Activated CD4-positive, alpha-beta T cell treated with anti-CD3 and anti-CD28 coated beads for 36 hours (primary cell): ENCODE measurements at regions not wholly inside any gene's neighbourhood (a gene's known extent, or its start where the extent isn't known, plus 50 kb on each side); places are given as distances from the start of the nearest gene placed in this dataset.
A peak's percentile ranks its signal among the peaks of the same experiment; 100 is the strongest.

Experiments
- ATAC-seq: fragments of 200-7000 bp; cut with Tn5 transposase; one replicate; pipeline ENCODE4 v1.10.0; 2021; ENCODE audit warnings: mild to moderate bottlenecking, moderate library complexity
- CTCF ChIA-PET: fragments of 350-600 bp; sonication (Branson Sonifier 250); formaldehyde crosslinking; loops from one replicate; lab custom pipeline; 2021; ENCODE audit warnings: antibody characterized with exemption; lab: Charles Lee
- POLR2A ChIA-PET: fragments of 350-600 bp; sonication (Branson Sonifier 250); formaldehyde crosslinking; loops from one replicate; lab custom pipeline; 2021; ENCODE audit warnings: antibody characterized with exemption, inconsistent platforms; lab: Charles Lee
- DNase-seq: peaks from one replicate; pipeline ENCODE4 v3.0.0-alpha.2; 2020
- H3K27ac Mint-ChIP-seq: one replicate; pipeline ENCODE4 v1.8.0; 2021; ENCODE audit warnings: mixed read lengths
- H3K27me3 Mint-ChIP-seq: one replicate; pipeline ENCODE4 v1.8.0; 2021; ENCODE audit warnings: mixed read lengths
- H3K36me3 Mint-ChIP-seq: one replicate; pipeline ENCODE4 v1.8.0; 2021; ENCODE audit warnings: low read depth, mixed read lengths
- H3K4me1 Mint-ChIP-seq: one replicate; pipeline ENCODE4 v1.8.0; 2021; ENCODE audit warnings: mixed read lengths
- H3K4me3 Mint-ChIP-seq: one replicate; pipeline ENCODE4 v1.8.0; 2021; ENCODE audit warnings: mild to moderate bottlenecking, moderate library complexity, mixed read lengths
- H3K9me3 Mint-ChIP-seq: one replicate; pipeline ENCODE4 v1.8.0; 2021; ENCODE audit warnings: low read depth, mixed read lengths
- intact Hi-C, 2 experiments: fragments of 100-400 bp; cut with DNase I in 1 of 2; cut with micrococcal nuclease in 1 of 2; formaldehyde crosslinking; loops; one replicate each; pipeline versions ENCODE4 v1.14.2 to v1.15.1; 2022 to 2024; cut with DNase I, micrococcal nuclease

DNA sequence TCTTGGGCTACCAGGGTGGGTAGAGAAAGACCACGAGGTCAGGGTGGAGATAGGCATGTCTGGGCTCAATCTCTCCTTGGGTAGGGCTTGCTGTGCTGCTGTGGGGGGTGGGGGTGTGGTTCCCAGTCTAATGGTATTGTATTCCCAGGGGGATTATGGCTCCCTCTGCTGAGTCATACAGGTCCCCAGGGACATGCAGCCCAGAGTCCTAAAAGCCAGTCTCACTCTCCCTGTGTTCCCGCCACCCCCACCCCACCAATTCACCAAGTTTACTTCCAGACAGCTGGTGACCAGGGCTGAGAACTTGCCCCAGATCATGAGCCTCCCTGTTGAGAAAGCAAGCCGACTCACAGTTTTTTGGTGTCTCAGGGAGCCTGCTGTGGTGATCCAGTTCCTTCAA, 367.6 kb downstream of the C12orf75 start:
- ChIA-PET CTCF (no interaction called here), POLR2A (no interaction called here)
- no peak for DNase-seq
- ATAC-seq = no peak
- H3K9me3 Mint-ChIP-seq = no peaks in the 10 kb centered on the region
- H3K27ac Mint-ChIP-seq = no peak overlapping the region
- no peak overlapping the region for H3K4me3 Mint-ChIP-seq
- H3K27me3 Mint-ChIP-seq = no peaks in the 10 kb centered on the region
- no peaks in the 10 kb centered on the region for H3K4me1 Mint-ChIP-seq
- intact Hi-C loops = no loop called here
- H3K36me3 Mint-ChIP-seq = no peaks in the 10 kb centered on the region

DNA sequence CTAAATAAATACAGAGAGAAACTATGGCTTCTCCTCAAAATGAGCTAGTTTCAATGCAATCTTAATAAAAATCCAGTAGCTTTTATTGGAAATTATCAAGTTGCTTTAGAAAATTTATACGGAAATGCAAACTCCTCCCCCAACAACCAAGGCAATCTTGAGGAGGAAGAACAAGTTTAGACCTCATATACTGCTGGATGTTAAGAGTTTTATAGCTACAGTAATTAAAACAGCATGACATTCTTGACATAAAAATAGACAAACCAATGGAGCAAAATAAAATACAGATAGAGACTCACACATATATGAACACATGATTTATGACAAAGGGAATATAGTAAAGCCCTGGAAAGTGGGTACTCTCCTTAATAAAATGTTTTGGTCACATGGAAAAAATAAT, 368.7 kb downstream of the C12orf75 start:
- ChIA-PET CTCF (no interaction called here), POLR2A (no interaction called here)
- Mint-ChIP-seq H3K4me1 (no peaks in the 10 kb centered on the region), H3K9me3 (no peaks in the 10 kb centered on the region), H3K4me3 (no peak overlapping the region), H3K27me3 (no peaks in the 10 kb centered on the region), H3K36me3 (no peaks in the 10 kb centered on the region), H3K27ac (no peak overlapping the region)
- ATAC-seq = no peak
- DNase-seq = no peak
- intact Hi-C loops = no loop called here

DNA sequence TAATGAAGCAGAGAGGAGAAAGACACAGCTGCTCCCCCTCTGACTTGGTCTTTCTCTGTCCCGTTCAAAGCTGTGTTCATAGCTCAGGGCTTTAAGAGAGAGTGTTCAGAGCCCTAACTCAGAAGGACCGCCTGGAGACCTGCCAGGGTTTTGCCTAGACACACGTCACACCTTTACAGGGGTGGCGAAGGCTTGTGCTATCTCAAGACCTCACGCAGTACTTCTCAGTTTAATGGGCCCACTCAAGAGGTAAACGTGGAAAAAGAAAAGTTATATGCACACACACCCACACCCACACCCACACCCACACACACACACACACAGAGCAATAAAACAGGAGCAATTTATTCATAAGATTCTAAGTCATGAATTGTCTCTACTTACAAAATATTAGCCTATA, 374.3 kb downstream of the C12orf75 start:
- ChIA-PET POLR2A (no interaction called here), CTCF (interaction anchor here (0.6 to 2.1 kb wide), 3 partner anchors 69 to 433 kb away, joined by 3 to 4 read pairs (median 4); no protein-coding TSS in a partner anchor)
- H3K4me3 Mint-ChIP-seq = no peak overlapping the region
- no peaks in the 10 kb centered on the region for H3K36me3 Mint-ChIP-seq
- no peak for ATAC-seq
- no peaks in the 10 kb centered on the region for H3K9me3 Mint-ChIP-seq
- no peak overlapping the region for H3K27ac Mint-ChIP-seq
- no peaks in the 10 kb centered on the region for H3K27me3 Mint-ChIP-seq
- intact Hi-C loops = loop anchor here (1.0 to 10.0 kb wide), 2 partner anchors 430 to 432 kb away; partner anchors contain the start of gene NUAK1 (in 1 of the 2)
- no peaks in the 10 kb centered on the region for H3K4me1 Mint-ChIP-seq
- DNase-seq = no peak

DNA sequence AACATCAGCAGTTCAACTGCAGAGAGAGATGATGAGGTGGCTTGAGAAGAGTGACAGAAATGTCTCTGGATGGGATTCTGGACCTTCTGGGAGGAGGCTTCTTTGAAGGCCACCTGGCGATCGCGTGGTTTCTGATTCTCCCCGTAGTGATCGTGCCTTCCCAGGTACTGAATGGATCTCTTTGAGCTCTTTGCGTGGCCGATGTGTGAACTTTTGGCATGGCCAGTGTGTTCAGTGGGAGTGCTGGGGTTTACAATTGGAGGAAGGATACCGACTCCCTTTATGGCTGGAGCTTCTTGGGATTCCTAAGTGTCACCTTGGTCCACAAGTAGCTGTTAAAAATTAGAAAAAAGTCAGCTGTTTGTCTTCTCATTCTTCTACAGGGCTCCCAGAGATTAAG, 374.7 kb downstream of the C12orf75 start:
- Mint-ChIP-seq H3K4me3 (no peak overlapping the region), H3K27me3 (no peaks in the 10 kb centered on the region), H3K9me3 (no peaks in the 10 kb centered on the region), H3K36me3 (no peaks in the 10 kb centered on the region), H3K27ac (no peak overlapping the region), H3K4me1 (no peaks in the 10 kb centered on the region)
- POLR2A ChIA-PET = no interaction called here
- no peak for ATAC-seq
- intact Hi-C loops = loop anchor here (1.0 to 10.0 kb wide), 2 partner anchors 430 to 431 kb away; partner anchors contain the start of gene NUAK1 (in 1 of the 2)
- no peak for DNase-seq
- CTCF ChIA-PET = interaction anchor here (0.6 to 2.1 kb wide), 4 partner anchors 69 to 432 kb away, joined by 3 to 4 read pairs (median 4); no protein-coding TSS in a partner anchor

DNA sequence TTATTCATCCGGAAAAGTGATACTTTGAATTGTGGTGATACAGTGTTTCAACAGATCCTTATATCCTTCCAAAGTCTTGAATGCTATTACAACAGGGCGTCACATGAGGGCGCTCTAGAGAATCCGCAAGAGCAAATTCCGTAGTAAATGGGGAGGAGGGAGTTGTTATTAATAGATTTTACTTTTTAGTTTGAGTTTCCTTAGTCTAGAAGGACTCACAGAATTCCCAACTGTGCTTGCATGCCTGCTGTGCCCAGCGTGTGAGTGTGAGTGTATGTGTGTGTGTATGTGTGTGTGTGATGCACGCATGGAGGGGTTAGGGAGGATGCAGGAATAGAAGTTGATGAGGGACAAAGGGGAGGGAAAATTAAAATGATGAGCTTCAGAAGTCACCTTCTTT, 375.3 kb downstream of the C12orf75 start:
- Mint-ChIP-seq H3K36me3 (no peaks in the 10 kb centered on the region), H3K27ac (no peak overlapping the region), H3K9me3 (no peaks in the 10 kb centered on the region), H3K4me3 (no peak overlapping the region), H3K27me3 (no peaks in the 10 kb centered on the region), H3K4me1 (no peaks in the 10 kb centered on the region)
- CTCF ChIA-PET = interaction anchor here (0.6 kb wide), 3 partner anchors 19 to 284 kb away, joined by 3 read pairs; no protein-coding TSS in a partner anchor
- POLR2A ChIA-PET = no interaction called here
- intact Hi-C loops = loop anchor here (1.0 to 10.0 kb wide), 2 partner anchors 429 to 431 kb away; partner anchors contain the start of gene NUAK1 (in 1 of the 2)
- ATAC-seq (no peak), DNase-seq (peak; percentile 46)

DNA sequence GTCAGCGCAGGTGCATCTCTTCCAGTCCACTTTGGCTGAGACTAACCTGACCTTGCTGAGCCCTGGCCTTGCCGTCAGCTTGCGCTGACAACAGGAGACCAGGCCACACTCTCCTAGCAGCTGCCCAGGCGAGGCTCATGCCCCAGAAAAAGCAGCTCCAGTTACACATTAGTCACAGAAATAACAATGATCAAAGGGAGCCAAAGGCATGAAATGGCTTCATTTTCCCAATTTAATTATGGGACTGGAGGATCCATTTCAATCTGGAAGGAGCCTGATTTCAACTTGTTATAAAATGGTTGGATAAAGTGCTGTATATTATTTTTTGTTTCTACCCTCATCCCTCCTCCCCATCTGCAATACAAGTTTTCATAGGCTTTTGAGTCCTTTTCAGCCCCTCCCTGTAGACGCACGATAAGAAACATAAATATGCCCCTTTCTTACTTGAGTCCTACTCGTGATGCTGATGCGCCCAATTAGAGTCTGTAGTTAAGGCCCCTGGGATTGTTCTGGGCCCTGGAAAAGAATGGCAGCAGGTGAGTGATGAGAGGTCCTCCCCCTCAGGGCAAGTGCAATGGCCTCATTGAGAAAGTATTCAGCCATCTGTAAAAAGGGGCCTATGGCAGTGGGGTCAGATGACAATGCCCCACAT, 376.0 kb downstream of the C12orf75 start:
- intact Hi-C loops = loop anchor here in 1 of 2 experiments (10.0 kb wide), 1 partner anchor 428 kb away; the partner anchor contains the start of gene NUAK1
- ChIA-PET POLR2A (no interaction called here), CTCF (interaction anchor here (0.6 kb wide), 3 partner anchors 20 to 78 kb away, joined by 3 read pairs; no protein-coding TSS in a partner anchor)
- ATAC-seq (no peak), DNase-seq (no peak)
- no peaks in the 10 kb centered on the region for H3K27me3 Mint-ChIP-seq
- H3K4me3 Mint-ChIP-seq = no peak overlapping the region
- H3K36me3 Mint-ChIP-seq = no peaks in the 10 kb centered on the region
- no peaks in the 10 kb centered on the region for H3K9me3 Mint-ChIP-seq
- no peaks in the 10 kb centered on the region for H3K4me1 Mint-ChIP-seq
- no peak overlapping the region for H3K27ac Mint-ChIP-seq

DNA sequence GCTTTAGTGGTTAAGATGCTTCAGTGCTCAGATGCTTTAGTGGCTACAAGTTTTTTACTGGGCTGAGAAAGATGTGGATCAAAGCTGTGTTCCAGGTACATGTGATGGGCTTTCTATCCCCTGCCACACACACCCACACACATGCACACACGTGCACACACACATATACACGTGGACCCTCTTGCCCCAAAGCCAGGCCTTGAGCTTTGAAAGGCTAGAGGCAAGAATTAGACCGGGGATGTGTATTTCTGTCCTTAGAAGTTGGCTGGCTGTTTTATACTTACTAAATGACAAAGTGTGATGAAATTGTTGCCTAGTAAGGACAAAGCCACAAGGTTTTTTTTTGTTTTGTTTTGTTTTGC, 376.5 kb downstream of the C12orf75 start:
- H3K4me3 Mint-ChIP-seq = no peak overlapping the region
- POLR2A ChIA-PET = no interaction called here
- no peaks in the 10 kb centered on the region for H3K27me3 Mint-ChIP-seq
- DNase-seq = no peak
- H3K4me1 Mint-ChIP-seq = no peaks in the 10 kb centered on the region
- CTCF ChIA-PET = interaction anchor here (0.6 kb wide), 1 partner anchor 41 kb away, joined by 3 read pairs; no protein-coding TSS in a partner anchor
- no peaks in the 10 kb centered on the region for H3K9me3 Mint-ChIP-seq
- intact Hi-C loops = loop anchor here in 1 of 2 experiments (10.0 kb wide), 1 partner anchor 428 kb away; the partner anchor contains the start of gene NUAK1
- no peak overlapping the region for H3K27ac Mint-ChIP-seq
- H3K36me3 Mint-ChIP-seq = no peaks in the 10 kb centered on the region
- no peak for ATAC-seq

DNA sequence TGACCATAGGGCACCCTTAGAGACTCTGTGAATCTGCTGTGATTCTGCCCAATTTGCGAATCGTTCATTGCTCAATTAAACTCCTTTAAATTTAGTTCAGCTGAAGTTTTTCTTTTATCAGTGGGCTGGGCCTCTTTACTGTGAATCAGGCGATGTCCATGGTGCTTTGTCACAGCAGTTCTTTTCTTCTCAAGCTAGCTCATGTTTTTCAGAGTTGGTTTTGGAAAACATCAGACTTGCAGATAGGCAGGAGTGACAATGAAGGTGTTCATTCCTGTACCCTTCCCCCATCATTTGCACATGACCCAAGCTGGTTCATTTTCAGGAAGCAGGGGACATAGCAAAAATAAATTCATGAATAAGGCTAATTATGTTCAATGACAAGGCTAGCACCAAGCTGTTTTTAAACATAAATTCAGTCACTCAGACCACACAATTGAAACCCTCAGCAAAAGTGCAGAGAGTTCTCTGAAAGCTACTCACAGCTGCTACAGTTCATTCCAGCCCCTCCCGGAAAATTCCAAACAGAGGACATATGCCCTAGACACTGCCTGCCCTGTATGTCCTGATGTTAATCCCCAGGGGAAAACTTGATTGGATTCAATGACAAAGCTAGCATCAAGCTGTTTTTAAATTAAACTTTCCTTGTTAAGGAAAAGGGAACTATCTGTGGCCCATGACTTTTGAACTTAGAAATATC, 383.3 kb downstream of the C12orf75 start:
- intact Hi-C loops = no loop called here
- H3K4me1 Mint-ChIP-seq = no peaks in the 10 kb centered on the region
- ChIA-PET POLR2A (no interaction called here), CTCF (interaction anchor here (0.6 kb wide), 1 partner anchor 413 kb away, joined by 3 read pairs; no protein-coding TSS in a partner anchor)
- DNase-seq (no peak), ATAC-seq (no peak)
- no peak overlapping the region for H3K27ac Mint-ChIP-seq
- H3K27me3 Mint-ChIP-seq = peaks cover 12% of the 10 kb centered on the region
- H3K9me3 Mint-ChIP-seq = peaks cover 2% of the 10 kb centered on the region
- H3K36me3 Mint-ChIP-seq = no peaks in the 10 kb centered on the region
- no peak overlapping the region for H3K4me3 Mint-ChIP-seq

DNA sequence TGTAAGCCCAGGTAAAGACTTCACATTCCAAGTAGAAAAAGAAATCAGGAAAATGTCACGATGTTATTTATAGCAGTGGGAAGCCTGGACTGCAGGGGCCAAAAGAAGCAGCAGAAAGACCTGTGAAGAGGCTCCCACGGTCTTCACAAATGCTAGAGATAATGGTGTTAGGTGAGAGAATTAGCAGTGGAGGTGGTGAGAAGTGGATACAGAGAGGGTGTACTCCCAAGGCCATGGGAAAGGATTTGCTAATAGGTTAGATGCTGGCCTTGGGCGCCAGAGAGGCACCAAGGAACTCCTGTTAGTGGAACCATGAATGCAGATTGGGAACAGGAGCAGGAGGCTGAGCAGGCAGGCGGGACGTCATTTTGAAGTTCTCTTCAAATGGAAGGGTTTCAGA, 386.1 kb downstream of the C12orf75 start:
- Mint-ChIP-seq H3K27me3 (peaks cover 12% of the 10 kb centered on the region), H3K36me3 (no peaks in the 10 kb centered on the region), H3K9me3 (peaks cover 2% of the 10 kb centered on the region), H3K4me1 (no peaks in the 10 kb centered on the region), H3K4me3 (no peak overlapping the region), H3K27ac (no peak overlapping the region)
- no peak for ATAC-seq
- intact Hi-C loops = no loop called here
- CTCF ChIA-PET = no interaction called here
- no peak for DNase-seq
- POLR2A ChIA-PET = no interaction called here

DNA sequence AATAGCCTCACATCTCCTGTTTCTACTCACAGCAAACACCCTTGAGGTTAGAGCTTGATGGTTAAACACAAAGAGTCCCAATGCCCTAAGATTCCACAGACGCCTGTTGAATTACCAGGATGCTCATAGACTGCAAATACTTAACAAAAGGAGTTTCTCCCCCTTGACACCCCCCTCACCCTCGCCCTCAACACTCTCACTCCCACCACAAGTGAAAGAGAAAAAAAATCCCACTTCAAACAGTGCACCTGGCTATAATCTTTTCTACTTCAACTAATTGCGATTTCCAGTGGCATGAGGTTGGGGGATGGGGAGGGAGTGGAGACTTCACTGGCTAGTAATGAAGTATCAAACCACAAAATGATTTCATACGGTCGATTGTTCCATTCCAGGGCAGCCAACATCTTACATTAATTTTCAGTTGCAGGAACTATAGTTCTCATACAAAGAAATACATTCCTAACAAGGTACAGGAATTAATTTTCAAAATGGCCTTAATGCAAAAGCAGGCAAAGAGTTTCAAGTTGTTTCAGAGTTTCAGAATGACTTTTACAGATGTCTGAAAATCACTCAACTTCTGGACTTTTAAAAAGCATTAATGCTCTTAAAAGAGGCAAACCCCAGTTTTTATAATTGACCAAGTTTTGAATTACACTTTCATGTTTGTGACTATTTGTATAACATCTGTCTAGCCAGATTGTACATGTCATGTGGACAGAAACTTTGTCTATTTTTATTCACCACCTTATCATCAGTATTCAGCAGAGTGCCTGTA, 390.7 kb downstream of the C12orf75 start:
- ChIA-PET CTCF (interaction anchor here (0.6 kb wide), 1 partner anchor 397 kb away, joined by 3 read pairs; no protein-coding TSS in a partner anchor), POLR2A (no interaction called here)
- Mint-ChIP-seq H3K4me1 (no peaks in the 10 kb centered on the region), H3K36me3 (no peaks in the 10 kb centered on the region), H3K4me3 (no peak overlapping the region), H3K27ac (no peak overlapping the region), H3K9me3 (peaks cover 2% of the 10 kb centered on the region), H3K27me3 (peaks cover 10% of the 10 kb centered on the region)
- no peak for ATAC-seq
- intact Hi-C loops = no loop called here
- DNase-seq = no peak

DNA sequence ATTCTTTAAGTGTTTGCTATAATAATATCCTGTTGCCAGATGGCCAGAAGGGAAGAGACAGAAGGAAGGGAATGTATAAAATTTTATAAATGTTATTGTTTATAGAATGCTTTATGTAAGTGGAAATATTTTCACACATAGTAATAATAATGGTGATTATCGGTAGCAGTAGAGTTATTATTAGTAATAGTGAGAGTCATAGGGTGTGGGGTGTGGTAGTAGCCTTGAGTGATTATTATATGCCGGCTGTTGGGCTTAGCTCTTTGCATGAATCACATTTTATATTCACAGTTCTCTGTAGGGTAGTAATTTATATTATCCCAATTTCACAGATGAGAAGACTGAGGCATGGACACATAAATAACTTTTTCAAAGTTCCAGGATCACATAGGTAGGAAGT, 391.4 kb downstream of the C12orf75 start:
- CTCF ChIA-PET = interaction anchor here (0.6 kb wide), 1 partner anchor 397 kb away, joined by 3 read pairs; no protein-coding TSS in a partner anchor
- intact Hi-C loops = no loop called here
- Mint-ChIP-seq H3K4me3 (no peak overlapping the region), H3K9me3 (peaks cover 2% of the 10 kb centered on the region), H3K27me3 (peaks cover 3% of the 10 kb centered on the region), H3K36me3 (no peaks in the 10 kb centered on the region), H3K4me1 (no peaks in the 10 kb centered on the region), H3K27ac (no peak overlapping the region)
- ATAC-seq (no peak), DNase-seq (no peak)
- POLR2A ChIA-PET = no interaction called here
